GM18505 (cell line): ENCODE measurements at regions not wholly inside any gene's neighbourhood (a gene's known extent, or its start where the extent isn't known, plus 50 kb on each side); places are given as distances from the start of the nearest gene placed in this dataset.
"Not testable (repeated sequence)": the region's sequence is repeated elsewhere in the genome, so short reads cannot be mapped to it uniquely, and the experiment has no call there.

Source experiments
- ATAC-seq: cut with Tn5 transposase; IDR thresholded peaks from one replicate; pipeline ENCODE4 v1.9.1; 2021; ENCODE audit not compliant: unreplicated experiment
- POLR2A ChIP-seq: IDR thresholded peaks from 4 replicates; pipeline ENCODE4 v1.6.1; 2011; ENCODE audit warnings: borderline replicate concordance; ENCODE audit not compliant: insufficient read depth, insufficient read length; ENCODE audit errors: extremely low read depth

GRCh38 chr12:131379738-131380137, 331.2 kb upstream of the SFSWAP start:
- ATAC-seq, result no peak
- no peak for TF ChIP-seq POLR2A

- ATAC-seq, result no peak
These were observed 330.5 kb upstream of the SFSWAP start for GRCh38 chr12:131380220-131380964.

GRCh38 chr12:131380965-131381705, 329.8 kb upstream of the SFSWAP start:
- no peak for TF ChIP-seq POLR2A
- ATAC-seq, result no peak

More at GRCh38 chr12:131380220-131380964, 330.5 kb upstream of the SFSWAP start:
- no peak for TF ChIP-seq POLR2A

- no peak for ATAC-seq
- TF ChIP-seq POLR2A, result no peak
These were observed 329.0 kb upstream of the SFSWAP start for GRCh38 chr12:131381716-131382430.

- TF ChIP-seq POLR2A, result no peak
- ATAC-seq, result no peak
These were observed 327.6 kb upstream of the SFSWAP start for GRCh38 chr12:131383291-131383690.

- ATAC-seq, result no peak
- TF ChIP-seq POLR2A, result no peak
These were observed 326.9 kb upstream of the SFSWAP start for GRCh38 chr12:131383741-131384543.

- no peak for ATAC-seq
- no peak for TF ChIP-seq POLR2A
These were observed 326.4 kb upstream of the SFSWAP start for GRCh38 chr12:131384544-131384855.

- TF ChIP-seq POLR2A, result no peak
These were observed 325.4 kb upstream of the SFSWAP start for GRCh38 chr12:131385313-131386166.

GRCh38 chr12:131386167-131386521, 324.7 kb upstream of the SFSWAP start:
- no peak for TF ChIP-seq POLR2A
- no peak for ATAC-seq

More at GRCh38 chr12:131385313-131386166, 325.4 kb upstream of the SFSWAP start:
- ATAC-seq, result no peak

GRCh38 chr12:131386781-131387180, 324.1 kb upstream of the SFSWAP start:
- no peak for TF ChIP-seq POLR2A
- no peak for ATAC-seq

- no peak for TF ChIP-seq POLR2A
- ATAC-seq, result no peak
These were observed 323.4 kb upstream of the SFSWAP start for GRCh38 chr12:131387281-131388163.

GRCh38 chr12:131388164-131389053, 322.5 kb upstream of the SFSWAP start:
- not testable (repeated sequence) for ATAC-seq
